Right cardiac atrium (tissue), 5 donors: ENCODE measurements at regions not wholly inside any gene's neighbourhood (a gene's known extent, or its start where the extent isn't known, plus 50 kb on each side); places are given as distances from the start of the nearest gene placed in this dataset.
A peak's percentile ranks its signal among the peaks of the same experiment; 100 is the strongest.
"Not testable (repeated sequence)": the region's sequence is repeated elsewhere in the genome, so short reads cannot be mapped to it uniquely, and the experiment has no call there.

Source experiments
- ATAC-seq, 2 donors: fragments of 200-7000 bp; cut with Tn5 transposase; one replicate each; pipeline versions ENCODE4 v1.8.0 to v1.9.1; 2020; ENCODE audit warnings: moderate library complexity in 2 of 2, mild to moderate bottlenecking in 1 of 2
- DNase-seq, 3 donors: peaks; one replicate each; pipeline ENCODE4 v3.0.0-alpha.2; 2020
- H3K27ac ChIP-seq: one replicate; pipeline ENCODE4 v1.5.1; 2013; ENCODE audit warnings: mild to moderate bottlenecking, low read length, control low read depth, moderate library complexity
- H3K27me3 ChIP-seq: one replicate; pipeline ENCODE4 v1.6.1; 2013; ENCODE audit not compliant: control insufficient read depth, insufficient read depth
- H3K4me1 ChIP-seq: one replicate; pipeline ENCODE4 v1.6.1; 2013; ENCODE audit warnings: low read length; ENCODE audit not compliant: control insufficient read depth, insufficient read depth
- H3K4me3 ChIP-seq: one replicate; pipeline ENCODE4 v1.5.1; 2013; ENCODE audit warnings: low read length, control low read depth
- H3K9me3 ChIP-seq: one replicate; pipeline ENCODE4 v1.6.1; 2013; ENCODE audit warnings: low read length; ENCODE audit not compliant: control insufficient read depth
- WGBS: extraction: QIAGEN DNeasy Blood & Tissue Kit; methylation state at CpG from one replicate; pipeline ENCODE4 v1.1.7; 2013; 5-methylcytosine and 5-hydroxymethylcytosine counted together
- intact Hi-C, 4 donors: fragments of 100-400 bp; cut with DNase I; formaldehyde crosslinking; loops; one replicate each; pipeline versions ENCODE4 v1.11.0 to v1.14.0; 2022 to 2023
- donor health status: healthy with polysubstance abuse.
- donor health status: DM: no; HTN: yes; CAD: no.
- donor health status: DM: no; HTN: no; CAD: no.
- donor health status: DM: no; HTN: yes; CAD: no; lungs with severe emphysema.
- donor health status: DM: yes; HTN: yes; CAD: no.

DNA sequence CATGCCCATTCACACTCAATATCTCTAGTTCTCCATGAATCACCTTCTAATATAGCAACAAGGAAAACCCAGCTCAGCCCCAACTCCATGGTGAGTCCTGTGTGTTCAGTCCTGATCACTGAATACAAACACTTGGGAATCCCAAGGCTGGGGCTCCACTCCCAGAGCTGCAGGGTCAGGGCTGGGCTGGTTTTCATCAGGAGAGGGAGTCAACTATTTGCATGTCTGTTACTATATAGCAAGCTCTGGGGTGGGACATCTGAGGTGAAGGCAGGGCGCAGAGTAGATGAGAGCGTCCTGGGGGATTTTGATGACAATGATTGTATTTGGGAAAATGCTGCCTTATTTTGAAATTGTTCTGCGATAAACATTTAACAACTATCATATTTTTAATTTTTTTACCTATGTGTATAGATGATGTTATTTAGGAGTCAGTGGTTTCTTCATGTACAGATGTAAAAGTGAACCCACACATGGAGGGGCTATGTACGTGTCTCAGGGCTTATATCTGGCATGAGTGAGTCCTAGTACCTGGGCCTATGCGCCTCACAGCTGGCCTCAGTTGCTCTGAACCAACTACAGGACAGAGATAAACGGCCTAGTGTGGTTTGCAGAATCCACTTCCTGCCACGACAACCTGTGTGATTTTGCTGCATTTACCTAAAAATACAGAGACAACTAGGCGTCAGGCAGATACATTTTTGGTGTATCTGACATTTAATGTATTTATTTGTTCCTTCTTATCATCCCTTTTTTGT, 603.7 kb downstream of the TMEM121 start:
- H3K9me3 ChIP-seq, ATAC-seq, H3K27ac ChIP-seq, H3K27me3 ChIP-seq, H3K4me1 ChIP-seq, DNase-seq, H3K4me3 ChIP-seq, intact Hi-C loops: not testable (repeated sequence)
- 51% methylated on average over 8 of the region's 8 CpGs for WGBS

DNA sequence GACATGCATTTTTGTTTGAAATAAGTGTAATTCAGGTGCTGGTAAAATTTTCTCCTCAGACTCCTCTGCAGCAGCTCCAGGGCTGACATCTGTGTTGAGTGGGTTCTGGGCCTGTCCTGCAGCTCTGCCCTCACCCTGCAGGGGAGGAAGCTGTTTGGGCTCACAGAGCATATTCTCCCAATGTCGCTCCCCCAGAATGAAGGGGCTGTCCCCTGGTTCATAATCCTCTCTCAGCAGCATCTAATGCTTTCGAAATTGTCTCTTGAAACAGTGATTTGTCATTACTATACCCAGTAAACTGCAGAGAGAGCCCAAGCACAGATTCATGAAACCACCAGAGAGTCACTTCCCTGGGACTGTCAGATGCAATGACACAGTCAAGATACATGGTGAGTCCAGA, 606.7 kb downstream of the TMEM121 start:
- H3K27me3 ChIP-seq, H3K27ac ChIP-seq, H3K4me1 ChIP-seq, DNase-seq, intact Hi-C loops, H3K4me3 ChIP-seq, H3K9me3 ChIP-seq, ATAC-seq: not testable (repeated sequence)
- WGBS = 31% methylated on average over 2 of the region's 2 CpGs

DNA sequence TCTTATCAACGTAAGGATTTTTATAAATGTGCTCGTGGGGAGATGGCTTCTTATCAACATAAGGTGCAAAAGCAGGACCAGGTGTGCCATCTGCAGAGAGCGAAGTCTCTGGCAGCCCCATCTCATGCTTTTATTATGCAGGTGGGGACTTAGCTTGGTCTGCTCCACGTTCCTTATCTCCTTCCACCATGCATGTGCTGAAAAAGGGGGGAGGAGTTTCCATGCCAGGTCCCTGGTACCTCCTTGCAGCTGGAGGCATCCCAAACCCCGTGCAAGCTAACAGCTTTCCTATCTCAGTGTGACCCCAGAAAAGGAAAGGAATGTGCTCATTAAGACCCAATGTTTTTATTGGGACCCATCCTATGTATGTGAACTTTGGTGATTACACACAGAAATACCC, 608.5 kb downstream of the TMEM121 start:
- no peaks in the 10 kb centered on the region for H3K4me1 ChIP-seq
- WGBS = 42% methylated on average over 5 of the region's 5 CpGs
- intact Hi-C loops = no loop called here
- DNase-seq (no peak), ATAC-seq (no peak)
- H3K27ac ChIP-seq = no peak overlapping the region
- no peaks in the 10 kb centered on the region for H3K9me3 ChIP-seq
- no peaks in the 10 kb centered on the region for H3K27me3 ChIP-seq
- no peak overlapping the region for H3K4me3 ChIP-seq

DNA sequence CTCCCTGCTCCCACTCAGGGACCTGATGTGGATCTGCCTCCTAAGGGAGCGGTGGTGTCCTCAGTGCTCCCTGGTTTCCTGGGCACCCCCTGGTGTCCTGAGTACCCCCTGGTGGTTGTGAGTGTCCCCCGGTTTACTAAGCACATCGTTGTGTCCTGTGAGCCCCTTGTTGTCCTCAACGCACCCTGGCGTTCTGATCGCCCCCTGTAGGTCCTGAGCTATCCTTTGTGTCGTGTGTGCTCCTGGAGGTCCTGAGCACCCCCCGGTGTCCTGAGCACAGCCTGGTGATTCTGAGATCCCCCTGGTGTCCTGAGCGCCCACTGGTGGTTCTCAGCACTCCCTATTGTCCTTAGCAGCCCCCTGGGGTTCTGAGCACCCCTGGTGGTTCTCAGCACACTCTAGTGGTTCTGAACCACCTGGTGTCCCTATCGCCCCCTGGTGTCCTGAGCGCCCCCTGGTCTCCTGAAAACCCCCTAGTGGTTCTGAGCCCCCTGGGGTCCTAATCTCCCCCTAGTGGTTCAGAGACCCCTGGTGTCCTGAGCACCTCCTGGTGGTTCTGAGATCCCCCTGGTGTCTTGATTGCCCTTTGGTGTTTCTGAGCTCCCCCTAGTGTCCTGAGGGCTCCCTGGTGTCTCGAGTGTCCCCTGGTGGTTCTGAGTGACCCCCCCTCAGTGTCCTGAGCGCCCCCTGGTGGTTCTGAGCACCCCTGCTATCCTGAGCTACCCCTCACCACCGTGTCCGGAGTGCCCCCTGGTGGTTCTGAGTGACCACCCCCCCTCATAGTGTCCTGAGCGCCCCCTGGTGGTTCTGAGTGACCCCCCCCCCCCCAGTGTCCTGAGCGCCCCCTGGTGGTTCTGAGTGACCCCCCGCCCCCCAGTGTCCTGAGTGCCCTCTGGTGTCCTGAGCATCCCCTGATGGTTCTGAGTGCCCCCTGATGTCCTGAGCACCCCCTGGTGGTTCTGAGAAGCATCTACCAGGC, 615.1 kb downstream of the TMEM121 start:
- WGBS = 77% methylated on average over 17 of the region's 18 CpGs
- intact Hi-C loops = no loop called here
- DNase-seq (peak in 1 of 3 donors; percentile 22), ATAC-seq (no peak)
- no peaks in the 10 kb centered on the region for H3K9me3 ChIP-seq
- no peak overlapping the region for H3K27ac ChIP-seq
- no peaks in the 10 kb centered on the region for H3K27me3 ChIP-seq
- H3K4me1 ChIP-seq = no peaks in the 10 kb centered on the region
- H3K4me3 ChIP-seq = no peak overlapping the region

DNA sequence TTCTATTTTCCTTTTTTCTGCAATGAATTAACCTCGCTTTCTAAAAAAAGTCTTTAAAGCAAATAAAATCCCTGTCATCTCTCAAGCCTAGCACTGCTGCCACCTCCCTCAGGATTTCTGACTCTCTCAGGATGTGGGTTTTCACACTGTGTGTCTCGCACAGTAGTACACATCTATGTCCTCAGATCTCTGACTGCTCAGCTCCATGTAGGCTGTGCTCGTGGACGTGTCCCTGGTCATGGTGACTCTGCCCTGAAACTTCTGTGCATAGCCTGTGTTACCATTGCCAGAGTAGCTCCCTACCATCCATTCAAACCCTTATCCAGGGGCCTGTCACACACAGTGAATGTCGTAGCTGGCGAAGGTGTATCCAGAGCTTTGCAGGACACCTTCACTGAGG, 619.3 kb downstream of the TMEM121 start:
- H3K4me1 ChIP-seq, H3K4me3 ChIP-seq, H3K9me3 ChIP-seq, H3K27ac ChIP-seq, ATAC-seq, H3K27me3 ChIP-seq, intact Hi-C loops, DNase-seq: not testable (repeated sequence)
- 60% methylated on average over 6 of the region's 6 CpGs for WGBS

DNA sequence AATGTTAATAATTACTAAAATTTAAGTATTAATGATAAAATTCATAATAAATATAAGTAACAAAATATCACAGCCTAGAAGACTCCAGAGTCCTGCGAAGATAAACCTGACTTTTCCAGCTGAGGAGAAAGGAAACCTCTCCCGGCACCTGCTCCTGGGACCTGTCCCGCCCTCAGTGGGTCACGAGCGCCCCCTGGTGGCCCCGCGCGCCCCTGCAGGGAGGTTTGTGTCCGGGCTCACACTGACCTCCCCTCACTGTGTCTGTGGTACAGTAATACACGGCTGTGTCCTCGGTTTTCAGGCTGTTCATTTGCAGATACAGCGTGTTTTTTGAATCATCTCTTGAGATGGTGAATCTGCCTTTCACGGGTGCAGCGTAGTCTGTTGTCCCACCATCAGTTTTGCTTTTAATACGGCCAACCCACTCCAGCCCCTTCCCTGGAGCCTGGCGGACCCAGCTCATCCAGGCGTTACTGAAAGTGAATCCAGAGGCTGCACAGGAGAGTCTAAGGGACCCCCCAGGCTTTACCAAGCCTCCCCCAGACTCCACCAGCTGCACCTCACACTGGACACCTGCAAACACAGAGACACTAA, 627.1 kb downstream of the TMEM121 start:
- H3K4me3 ChIP-seq, intact Hi-C loops, ATAC-seq, H3K27me3 ChIP-seq, H3K4me1 ChIP-seq, H3K9me3 ChIP-seq, H3K27ac ChIP-seq: not testable (repeated sequence)
- peak; percentile 67 to 87 (median 80) for DNase-seq
- 25% methylated on average over 17 of the region's 17 CpGs for WGBS

DNA sequence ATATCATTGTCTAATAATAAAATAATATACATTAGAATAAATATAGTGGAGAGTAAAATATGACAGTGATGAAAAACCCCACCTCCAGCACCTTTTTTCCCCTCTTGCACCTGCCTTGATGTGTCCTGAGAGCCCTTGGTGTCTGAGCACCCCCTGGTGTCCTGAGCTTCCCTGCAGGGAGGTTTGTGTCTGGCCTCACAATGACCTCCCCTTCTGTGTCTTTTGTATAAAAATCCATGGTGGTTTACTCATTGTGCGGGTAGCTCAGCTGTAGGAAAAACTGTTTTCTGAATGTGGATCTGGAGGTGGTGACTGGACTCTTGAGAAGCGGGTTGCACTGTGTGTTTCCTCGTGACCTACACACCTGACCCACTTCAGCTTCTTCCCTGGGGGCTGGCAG, 636.9 kb downstream of the TMEM121 start:
- Histone ChIP-seq H3K9me3 (no peaks in the 10 kb centered on the region), H3K27me3 (no peaks in the 10 kb centered on the region), H3K4me3 (no peak overlapping the region), H3K4me1 (no peaks in the 10 kb centered on the region), H3K27ac (no peak overlapping the region)
- DNase-seq (no peak), ATAC-seq (no peak)
- intact Hi-C loops = no loop called here
- 47% methylated on average over 3 of the region's 3 CpGs for WGBS

DNA sequence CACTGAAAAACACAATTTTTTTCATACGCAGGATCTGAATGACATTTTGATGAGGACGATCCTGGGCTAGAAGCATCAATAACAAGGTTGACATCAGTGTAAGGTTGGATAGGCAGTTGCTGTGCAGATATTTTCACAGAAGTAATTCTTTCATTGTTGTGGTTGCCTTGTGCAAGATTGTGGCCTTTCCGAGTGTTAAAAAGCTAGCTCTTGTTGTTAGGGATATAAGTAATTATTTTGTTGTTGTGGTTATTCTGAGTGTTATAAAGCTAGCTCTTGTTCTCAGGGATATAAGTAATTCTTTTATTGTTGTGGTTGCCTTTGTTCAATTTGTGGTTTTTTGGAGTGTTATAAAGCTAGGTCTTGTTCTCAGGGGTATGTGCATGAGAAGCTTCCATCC, 637.4 kb downstream of the TMEM121 start:
- intact Hi-C loops, H3K27me3 ChIP-seq, H3K27ac ChIP-seq, H3K4me3 ChIP-seq, H3K4me1 ChIP-seq, H3K9me3 ChIP-seq, ATAC-seq, DNase-seq: not testable (repeated sequence)
- 71% methylated on average over 3 of the region's 3 CpGs for WGBS

DNA sequence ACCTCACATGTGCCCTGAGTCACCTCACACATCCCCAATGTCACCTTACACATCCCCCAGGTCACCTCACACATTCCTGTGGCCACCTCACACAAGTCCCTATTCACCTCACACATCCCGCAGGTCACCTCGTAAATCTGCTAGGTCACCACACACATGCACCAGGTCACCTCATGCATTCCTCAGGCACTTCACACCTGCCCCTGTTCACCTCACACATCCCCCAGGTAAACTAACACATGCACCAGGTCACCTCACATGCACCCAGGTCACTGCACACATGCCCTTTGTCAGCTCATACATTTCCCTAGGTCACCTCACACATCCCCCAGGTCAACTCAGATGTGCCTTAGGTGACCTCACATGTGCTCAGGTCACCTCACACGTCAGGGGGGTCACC, 639.8 kb downstream of the TMEM121 start:
- Histone ChIP-seq H3K4me1 (no peaks in the 10 kb centered on the region), H3K27me3 (no peaks in the 10 kb centered on the region), H3K9me3 (no peaks in the 10 kb centered on the region), H3K4me3 (no peak overlapping the region), H3K27ac (no peak overlapping the region)
- 65% methylated on average over 3 of the region's 3 CpGs for WGBS
- intact Hi-C loops = no loop called here
- DNase-seq (no peak), ATAC-seq (no peak)

DNA sequence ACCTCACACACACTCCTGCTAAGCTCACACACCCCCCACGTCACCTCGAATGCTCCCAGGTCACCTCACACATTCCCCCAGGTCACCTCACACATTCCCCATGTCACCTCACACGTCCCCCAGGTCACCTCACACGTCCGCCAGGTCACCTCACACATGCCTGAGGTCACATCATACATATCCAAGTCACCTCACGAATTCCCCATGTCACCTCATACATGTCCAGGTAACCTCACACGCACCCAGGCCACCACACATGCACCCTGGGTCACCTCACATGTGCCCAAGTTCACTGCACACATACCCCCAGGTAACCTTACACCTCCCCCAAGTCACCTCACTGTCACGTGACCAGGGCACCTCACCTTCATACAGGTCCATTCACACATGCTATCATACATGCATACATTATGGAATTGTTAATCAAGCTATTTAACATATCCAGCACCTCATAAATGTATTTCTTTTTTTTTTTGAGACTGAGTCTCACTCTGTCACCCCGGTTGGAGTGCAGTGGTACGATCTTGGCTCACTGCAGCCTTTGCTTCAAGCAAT, 640.3 kb downstream of the TMEM121 start:
- Histone ChIP-seq H3K27ac (no peak overlapping the region), H3K27me3 (no peaks in the 10 kb centered on the region), H3K4me1 (no peaks in the 10 kb centered on the region), H3K9me3 (no peaks in the 10 kb centered on the region), H3K4me3 (no peak overlapping the region)
- WGBS = 63% methylated on average over 10 of the region's 10 CpGs
- intact Hi-C loops = no loop called here
- DNase-seq (no peak), ATAC-seq (no peak)
